Right lobe of liver (tissue), 4 donors: ENCODE measurements at regions not wholly inside any gene's neighbourhood (a gene's known extent, or its start where the extent isn't known, plus 50 kb on each side); places are given as distances from the start of the nearest gene placed in this dataset.

ENCODE experiments used
- POLR2A ChIP-seq: fragments of 450-650 bp; IDR thresholded peaks from one replicate; pipeline ENCODE4 v1.6.1; 2017; ENCODE audit warnings: antibody characterized with exemption, mild to moderate bottlenecking
- TF ChIP-seq, protein P1 (sequence below), 4 donors: fragments of 200-600 bp in 3 of 4; fragments of 450-650 bp in 1 of 4; IDR thresholded peaks; one replicate each; pipeline versions ENCODE4 v1.5.1 to v1.8.0; 2016 to 2022; ENCODE audit warnings: antibody characterized with exemption in 4 of 4, mild to moderate bottlenecking in 2 of 4
- donor health status: DM: no; HTN: no; CAD: no.
- donor health status: DM: no; HTN: no; CAD: no.
- donor health status: DM: no; HTN: yes; CAD: no.

DNA sequence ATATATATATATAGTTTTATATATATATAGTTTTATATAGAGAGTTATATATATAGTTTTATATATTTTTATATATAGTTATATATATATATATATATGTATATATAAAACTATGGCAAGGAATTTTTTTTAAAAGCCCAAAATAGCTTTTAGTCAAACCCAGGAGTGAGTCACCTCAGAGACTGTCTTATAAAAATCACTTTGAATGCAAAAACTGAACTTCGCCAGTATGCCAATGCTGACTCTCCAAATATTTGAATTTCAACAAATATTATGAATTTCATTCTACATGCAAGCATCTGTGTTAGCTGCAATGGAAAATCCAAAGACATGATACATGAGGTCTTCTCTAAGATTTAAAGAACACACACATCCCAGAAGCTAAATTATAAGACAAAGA lies 132.8 kb upstream of the NR2F2 start:
- TF ChIP-seq, protein P1, sequence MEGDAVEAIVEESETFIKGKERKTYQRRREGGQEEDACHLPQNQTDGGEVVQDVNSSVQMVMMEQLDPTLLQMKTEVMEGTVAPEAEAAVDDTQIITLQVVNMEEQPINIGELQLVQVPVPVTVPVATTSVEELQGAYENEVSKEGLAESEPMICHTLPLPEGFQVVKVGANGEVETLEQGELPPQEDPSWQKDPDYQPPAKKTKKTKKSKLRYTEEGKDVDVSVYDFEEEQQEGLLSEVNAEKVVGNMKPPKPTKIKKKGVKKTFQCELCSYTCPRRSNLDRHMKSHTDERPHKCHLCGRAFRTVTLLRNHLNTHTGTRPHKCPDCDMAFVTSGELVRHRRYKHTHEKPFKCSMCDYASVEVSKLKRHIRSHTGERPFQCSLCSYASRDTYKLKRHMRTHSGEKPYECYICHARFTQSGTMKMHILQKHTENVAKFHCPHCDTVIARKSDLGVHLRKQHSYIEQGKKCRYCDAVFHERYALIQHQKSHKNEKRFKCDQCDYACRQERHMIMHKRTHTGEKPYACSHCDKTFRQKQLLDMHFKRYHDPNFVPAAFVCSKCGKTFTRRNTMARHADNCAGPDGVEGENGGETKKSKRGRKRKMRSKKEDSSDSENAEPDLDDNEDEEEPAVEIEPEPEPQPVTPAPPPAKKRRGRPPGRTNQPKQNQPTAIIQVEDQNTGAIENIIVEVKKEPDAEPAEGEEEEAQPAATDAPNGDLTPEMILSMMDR (IDR thresholded peaks at IDR 0.05), result no peak
- no peak for TF ChIP-seq POLR2A
